ENCODE measurements at regions not wholly inside any gene's neighbourhood (a gene's known extent, or its start where the extent isn't known, plus 50 kb on each side); places are given as distances from the start of the nearest gene placed in this dataset.

DNA sequence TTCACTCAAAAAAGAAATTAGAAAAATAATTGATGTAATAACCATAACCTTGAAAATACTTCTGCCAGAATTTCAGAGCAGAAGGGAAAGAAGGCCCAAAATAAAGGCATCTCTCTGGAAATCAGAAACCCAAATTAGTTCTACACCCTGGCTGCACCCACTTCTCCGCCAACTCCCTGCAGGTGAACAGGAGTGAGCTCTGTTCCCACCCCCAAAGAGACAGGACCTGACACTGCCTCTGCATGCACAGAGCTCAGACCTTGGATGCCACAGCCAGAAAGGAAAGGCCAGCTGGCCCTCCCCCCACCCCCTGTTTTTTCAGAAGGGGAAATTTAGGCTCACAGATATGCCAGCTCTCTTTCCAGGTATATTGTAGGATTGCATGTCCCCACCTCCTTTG, 228.2 kb downstream of the BCL11B start:
- TF ChIP-seq CTCF (IDR thresholded peaks at IDR 0.05; ENCODE audit: insufficient read depth, low read length) (no peak), POLR2AphosphoS5 (IDR thresholded peaks at IDR 0.05; ENCODE audit: low read depth) (no peak), REST (IDR thresholded peaks at IDR 0.05; ENCODE audit: insufficient replicate concordance, low read depth) (no peak), GABPA (IDR thresholded peaks at IDR 0.05; ENCODE audit: low read depth) (no peak), SPI1 (IDR thresholded peaks at IDR 0.05; ENCODE audit: borderline replicate concordance, low read depth) (no peak)
